ENCODE measurements at regions not wholly inside any gene's neighbourhood (a gene's known extent, or its start where the extent isn't known, plus 50 kb on each side); places are given as distances from the start of the nearest gene placed in this dataset.

DNA sequence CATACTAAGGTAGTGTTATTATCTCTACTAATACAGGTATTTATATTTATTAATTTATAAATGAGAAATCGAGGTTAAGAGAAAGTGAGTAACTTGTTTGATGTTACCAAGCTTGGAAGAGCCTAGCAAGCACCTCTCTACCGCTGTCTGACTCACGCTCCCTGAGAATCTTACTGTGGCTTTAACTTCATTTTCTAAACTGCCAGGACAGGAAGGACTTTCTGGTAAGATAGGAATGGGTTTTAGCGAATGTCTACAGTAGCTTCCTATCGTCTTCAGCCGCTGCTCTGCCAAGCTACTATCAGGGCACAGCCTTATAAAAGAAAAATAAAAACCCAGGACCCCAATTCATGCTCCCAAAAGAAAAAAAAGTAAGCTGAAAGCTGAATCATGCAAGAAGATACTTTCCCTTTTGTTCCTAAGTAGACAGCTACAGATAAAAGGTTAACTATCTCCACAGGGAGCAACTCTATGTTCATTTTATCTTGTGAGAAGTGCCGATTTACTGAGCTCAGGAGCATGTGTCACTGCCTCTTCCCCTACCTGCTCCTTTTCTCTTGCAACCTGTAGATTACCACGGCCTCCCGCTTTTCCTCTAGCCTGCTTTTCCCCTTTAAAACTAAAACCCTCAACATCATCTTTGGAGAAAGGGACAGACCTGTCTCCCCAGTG lies 60.2 kb downstream of the THNSL1 start:
- TF ChIP-seq POLR2A (IDR thresholded peaks at IDR 0.05): no peak
- TF ChIP-seq, protein P1, sequence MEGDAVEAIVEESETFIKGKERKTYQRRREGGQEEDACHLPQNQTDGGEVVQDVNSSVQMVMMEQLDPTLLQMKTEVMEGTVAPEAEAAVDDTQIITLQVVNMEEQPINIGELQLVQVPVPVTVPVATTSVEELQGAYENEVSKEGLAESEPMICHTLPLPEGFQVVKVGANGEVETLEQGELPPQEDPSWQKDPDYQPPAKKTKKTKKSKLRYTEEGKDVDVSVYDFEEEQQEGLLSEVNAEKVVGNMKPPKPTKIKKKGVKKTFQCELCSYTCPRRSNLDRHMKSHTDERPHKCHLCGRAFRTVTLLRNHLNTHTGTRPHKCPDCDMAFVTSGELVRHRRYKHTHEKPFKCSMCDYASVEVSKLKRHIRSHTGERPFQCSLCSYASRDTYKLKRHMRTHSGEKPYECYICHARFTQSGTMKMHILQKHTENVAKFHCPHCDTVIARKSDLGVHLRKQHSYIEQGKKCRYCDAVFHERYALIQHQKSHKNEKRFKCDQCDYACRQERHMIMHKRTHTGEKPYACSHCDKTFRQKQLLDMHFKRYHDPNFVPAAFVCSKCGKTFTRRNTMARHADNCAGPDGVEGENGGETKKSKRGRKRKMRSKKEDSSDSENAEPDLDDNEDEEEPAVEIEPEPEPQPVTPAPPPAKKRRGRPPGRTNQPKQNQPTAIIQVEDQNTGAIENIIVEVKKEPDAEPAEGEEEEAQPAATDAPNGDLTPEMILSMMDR (IDR thresholded peaks at IDR 0.05): no peak
- DNase-seq: no peak
- Histone ChIP-seq H3K36me3 (no peaks in the 10 kb centered on the region), H3K9me3 (no peaks in the 10 kb centered on the region), H3K4me1 (peaks cover 0 to 11% (median 4%) of the 10 kb centered on the region in 12 donors), H3K27me3 (no peaks in the 10 kb centered on the region), H3K27ac (no peak overlapping the region), H3K4me3 (no peak overlapping the region)
- intact Hi-C loops (cut with DNase I): loop anchor here in 1 of 10 donors (10.0 kb wide), 1 partner anchor 432 kb away; no protein-coding TSS in a partner anchor
- WGBS, 4 donors: 75 to 80% (median 76%) methylated on average over 9 of the region's 9 CpGs
- ATAC-seq: no peak

DNA sequence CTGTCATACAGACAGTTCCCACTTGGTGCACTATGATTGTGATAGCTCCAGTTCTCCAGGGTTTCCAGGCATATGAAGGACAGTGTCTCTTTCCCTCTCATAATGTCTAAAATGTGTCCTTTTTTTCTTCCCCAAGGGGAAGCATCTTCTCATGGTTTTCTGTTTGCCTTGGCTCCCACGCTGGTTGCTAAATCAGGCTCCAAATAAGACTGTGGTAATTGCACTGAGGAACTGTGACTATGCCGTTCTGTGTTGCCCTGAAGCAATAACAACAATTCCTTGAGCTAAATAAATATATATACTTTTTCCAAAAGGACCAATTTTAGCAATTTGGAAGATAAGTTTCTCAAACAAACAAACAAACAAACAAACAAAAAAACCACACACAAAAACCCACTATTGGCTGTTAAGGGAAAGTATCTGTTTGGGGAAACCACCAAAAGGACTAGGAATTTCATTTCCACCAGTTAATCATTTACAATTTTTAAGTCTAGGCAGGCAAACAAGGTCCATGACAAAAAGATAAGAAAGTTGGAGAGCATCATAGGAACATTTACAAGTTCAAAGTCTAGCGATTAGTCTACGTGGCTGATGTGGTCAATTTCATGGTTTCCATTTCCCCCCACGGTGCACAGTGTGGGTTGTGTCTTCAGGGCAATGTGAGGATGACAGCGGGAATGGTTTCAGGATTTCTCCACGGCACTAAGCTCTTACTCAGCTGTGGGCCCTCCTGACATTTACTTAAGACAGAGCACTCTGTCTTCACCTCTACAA lies 62.4 kb downstream of the THNSL1 start:
- intact Hi-C loops (cut with DNase I): loop anchor here in 1 of 10 donors (10.0 kb wide), 1 partner anchor 434 kb away; no protein-coding TSS in a partner anchor
- Histone ChIP-seq H3K4me1 (peaks cover 0 to 26% (median 8%) of the 10 kb centered on the region in 12 donors), H3K9me3 (no peaks in the 10 kb centered on the region), H3K36me3 (no peaks in the 10 kb centered on the region), H3K4me3 (no peak overlapping the region), H3K27me3 (no peaks in the 10 kb centered on the region), H3K27ac (peak overlapping the region in 1 of 12 donors; percentile 26)
- DNase-seq: no peak
- WGBS, 4 donors: 69 to 78% (median 76%) methylated on average over 7 of the region's 7 CpGs
- no peak for TF ChIP-seq POLR2A (IDR thresholded peaks at IDR 0.05)
- TF ChIP-seq, protein P1 (IDR thresholded peaks at IDR 0.05): no peak
- no peak for ATAC-seq

DNA sequence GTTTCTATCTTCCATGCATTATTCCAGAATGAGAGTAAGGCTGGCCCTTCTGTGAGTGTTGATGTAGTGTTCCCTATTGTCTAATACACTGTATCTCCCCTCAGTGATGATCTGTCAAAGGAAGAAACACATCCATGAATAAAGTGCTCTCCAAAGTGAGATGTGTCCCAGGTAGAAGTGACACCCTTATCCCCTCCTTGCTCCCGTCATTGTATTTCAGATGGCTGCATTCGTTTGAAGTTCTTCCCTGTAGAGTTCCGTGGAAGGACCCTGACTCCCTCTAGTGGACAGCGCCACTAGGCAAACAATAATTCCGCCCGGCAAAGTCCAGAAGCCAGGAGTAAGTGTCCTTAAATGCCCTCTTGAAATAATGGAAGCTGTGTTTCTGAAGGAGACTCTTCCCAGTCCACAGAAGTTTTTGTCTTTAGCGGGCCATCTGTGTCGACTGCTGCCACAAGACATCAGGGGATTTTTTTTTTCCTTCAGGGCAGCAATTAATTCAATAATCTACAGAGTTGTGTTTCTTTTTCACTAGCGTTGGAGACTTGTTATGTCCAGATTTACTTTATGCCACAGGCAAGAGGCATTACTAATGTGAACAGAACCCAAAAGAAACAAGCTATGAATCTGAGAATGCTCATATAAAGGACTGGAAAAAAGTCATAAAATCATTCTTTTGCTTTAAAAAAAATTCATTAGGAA lies 64.6 kb downstream of the THNSL1 start:
- Histone ChIP-seq H3K36me3 (no peaks in the 10 kb centered on the region), H3K27ac (peak overlapping the region in 8 of 12 donors; percentile 23 to 68 (median 53)), H3K27me3 (no peaks in the 10 kb centered on the region), H3K4me1 (peaks cover 0 to 26% (median 8%) of the 10 kb centered on the region in 12 donors), H3K4me3 (peak overlapping the region in 1 of 12 donors; percentile 22), H3K9me3 (no peaks in the 10 kb centered on the region)
- intact Hi-C loops (cut with DNase I): loop anchor here (1.0 to 10.0 kb wide), 14 partner anchors 54 to 464 kb away; partner anchors contain the start of genes ARHGAP21 (in 3 of the 10), ENKUR (in 2 of the 10) and THNSL1 (in 2 of the 10)
- 2 to 6% (median 6%) methylated on average over 9 of the region's 9 CpGs for WGBS, 4 donors
- ATAC-seq (peak; percentile 88 to 98 (median 96)), DNase-seq (peak; percentile 68 to 88 (median 86))
- TF ChIP-seq POLR2A (IDR thresholded peaks at IDR 0.05): no peak
- TF ChIP-seq, protein P1 (IDR thresholded peaks at IDR 0.05): peak; percentile 82 to 97 (median 90)
